NCI-H2171 treated with DMSO at 0.1 percent for 48 hours (cell line): ENCODE measurements at regions not wholly inside any gene's neighbourhood (a gene's known extent, or its start where the extent isn't known, plus 50 kb on each side); places are given as distances from the start of the nearest gene placed in this dataset.
"Not testable (repeated sequence)": the region's sequence is repeated elsewhere in the genome, so short reads cannot be mapped to it uniquely, and the experiment has no call there.

Experiments used
- DNase-seq: peaks from one replicate; lab custom pipeline; 2025; lab: John Stamatoyannopoulos, UW

GRCh38 chr2:187206071-187206470, 242.0 kb downstream of the CALCRL start:
- no peak for DNase-seq

- no peak for DNase-seq
Observed at GRCh38 chr2:187198136-187198535, 249.9 kb downstream of the CALCRL start.

GRCh38 chr2:187194049-187194448, 254.0 kb downstream of the CALCRL start:
- no peak for DNase-seq

GRCh38 chr2:187188783-187189631, 259.0 kb downstream of the CALCRL start:
- DNase-seq: no peak

- no peak for DNase-seq
Observed at GRCh38 chr2:187187519-187187918, 260.5 kb downstream of the CALCRL start.

GRCh38 chr2:187180529-187180928, 267.5 kb downstream of the CALCRL start:
- DNase-seq: no peak

- DNase-seq: not testable (repeated sequence)
Observed at GRCh38 chr2:187178876-187179275, 269.2 kb downstream of the CALCRL start.

GRCh38 chr2:187177253-187177652, 270.8 kb downstream of the CALCRL start:
- no peak for DNase-seq

GRCh38 chr2:187174582-187174981, 273.5 kb downstream of the CALCRL start:
- no peak for DNase-seq

- DNase-seq: no peak
Observed at GRCh38 chr2:187171318-187171717, 276.7 kb downstream of the CALCRL start.

GRCh38 chr2:187169864-187170263, 278.2 kb downstream of the CALCRL start:
- no peak for DNase-seq

- peak; percentile 16 for DNase-seq
Observed at GRCh38 chr2:187168720-187169713, 279.0 kb downstream of the CALCRL start.

GRCh38 chr2:187167491-187167890, 280.6 kb downstream of the CALCRL start:
- DNase-seq: no peak

- DNase-seq: no peak
Observed at GRCh38 chr2:187165936-187166610, 282.0 kb downstream of the CALCRL start.

GRCh38 chr2:187158452-187158851, 289.6 kb downstream of the CALCRL start:
- DNase-seq: no peak

GRCh38 chr2:187157046-187157445, 291.0 kb downstream of the CALCRL start:
- no peak for DNase-seq

- no peak for DNase-seq
Observed at GRCh38 chr2:187155476-187155875, 292.6 kb downstream of the CALCRL start.

GRCh38 chr2:187150670-187151069, 297.4 kb downstream of the CALCRL start:
- no peak for DNase-seq

- peak; percentile 40 for DNase-seq
Observed at GRCh38 chr2:187148059-187148714, 299.2 kb upstream of the ZSWIM2 start.

- DNase-seq: no peak
Observed at GRCh38 chr2:187143537-187143936, 294.6 kb upstream of the ZSWIM2 start.

- DNase-seq: no peak
Observed at GRCh38 chr2:187139469-187139868, 290.5 kb upstream of the ZSWIM2 start.

GRCh38 chr2:187138265-187138664, 289.3 kb upstream of the ZSWIM2 start:
- no peak for DNase-seq
